NCI-H526 (cell line): ENCODE measurements at regions not wholly inside any gene's neighbourhood (a gene's known extent, or its start where the extent isn't known, plus 50 kb on each side); places are given as distances from the start of the nearest gene placed in this dataset.

Experiments used
- DNase-seq, 2 experiments: peaks; one replicate each; lab custom pipeline; 2025; lab: John Stamatoyannopoulos, UW

GRCh38 chr18:14905350-14905749, 157.4 kb downstream of the ANKRD30B start:
- no peak for DNase-seq

DNA sequence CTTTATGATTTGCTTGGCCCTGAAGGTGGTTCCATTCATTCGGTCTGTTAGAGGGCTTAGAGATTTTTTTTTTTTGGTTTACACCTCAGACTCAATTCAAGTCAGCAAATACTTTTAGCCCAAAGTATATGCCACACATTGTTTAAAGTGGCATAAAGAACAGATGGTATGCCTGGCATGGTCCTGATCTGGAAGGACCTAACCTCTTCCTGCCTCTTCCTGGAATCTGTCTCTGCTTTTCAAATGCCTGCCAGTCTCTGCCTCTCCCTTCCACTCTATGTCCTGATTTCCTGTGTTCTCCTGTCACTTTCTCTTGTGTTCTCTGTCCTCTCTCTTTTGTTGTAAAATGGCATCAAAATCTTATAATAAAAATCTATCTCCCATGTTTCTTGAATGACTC, 158.0 kb downstream of the ANKRD30B start:
- no peak for DNase-seq

DNA sequence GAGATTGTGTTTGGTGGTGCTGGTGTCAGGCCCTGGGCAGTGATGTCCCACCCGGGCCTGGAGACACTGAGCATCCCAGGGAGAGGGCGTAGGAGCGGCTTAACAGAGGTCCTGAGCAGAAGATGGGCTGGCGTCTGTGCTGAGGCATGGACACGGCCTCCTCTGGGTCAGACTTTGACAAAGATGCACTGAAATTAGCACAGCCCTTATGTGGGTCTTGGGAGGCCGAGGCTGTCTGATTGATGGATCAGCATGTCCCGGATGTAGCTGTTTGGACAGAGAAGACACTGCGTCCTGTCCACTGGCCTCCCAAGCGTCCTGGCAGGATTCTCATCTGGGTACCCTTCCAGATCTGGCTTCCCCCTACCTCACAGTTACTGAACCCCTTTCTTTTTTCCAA, 159.4 kb downstream of the ANKRD30B start:
- no peak for DNase-seq

GRCh38 chr18:14908541-14908940, 160.6 kb downstream of the ANKRD30B start:
- no peak for DNase-seq

GRCh38 chr18:14912967-14913366, 165.0 kb downstream of the ANKRD30B start:
- DNase-seq = no peak

- no peak for DNase-seq
Observed at GRCh38 chr18:14914121-14914520, 166.1 kb downstream of the ANKRD30B start.

DNA sequence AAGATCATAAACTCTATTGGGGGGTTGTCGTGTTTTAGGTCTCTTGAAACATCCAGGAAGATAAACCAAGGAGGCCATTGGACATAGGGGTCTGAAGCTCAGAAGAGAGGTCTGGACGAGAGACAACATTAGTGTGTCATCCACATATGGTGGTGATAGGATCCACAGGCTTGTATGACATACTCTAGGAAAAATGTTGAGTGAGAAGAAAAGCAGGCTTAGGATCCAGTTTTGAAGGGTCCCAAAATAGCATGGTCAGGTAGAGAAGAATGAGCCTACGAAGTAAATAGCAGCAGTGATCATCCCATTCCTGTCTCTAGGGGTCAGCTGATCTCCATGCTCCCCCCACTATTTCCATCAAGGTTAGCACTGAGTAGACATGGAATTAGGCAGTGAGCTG, 166.8 kb downstream of the ANKRD30B start:
- no peak for DNase-seq

DNA sequence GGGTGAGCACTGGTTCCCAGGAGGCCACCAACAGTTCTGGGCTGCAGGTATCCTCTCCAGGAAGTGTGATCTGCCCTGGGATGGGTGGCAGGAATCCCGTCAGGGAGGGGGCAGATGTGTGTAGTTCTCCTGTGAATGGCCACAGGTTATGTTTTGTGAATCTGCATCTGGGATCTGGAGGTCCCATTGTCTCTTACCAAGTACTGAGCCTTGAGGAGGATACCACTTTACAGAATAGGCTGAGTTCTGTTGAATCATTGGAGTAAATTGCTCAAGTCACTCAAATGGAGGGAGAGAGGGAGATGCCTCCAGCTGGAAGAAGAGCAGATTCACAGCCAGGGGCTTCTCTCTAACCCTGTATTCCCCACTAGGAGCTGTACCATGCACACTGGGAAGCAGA, 168.2 kb downstream of the ANKRD30B start:
- no peak for DNase-seq

DNA sequence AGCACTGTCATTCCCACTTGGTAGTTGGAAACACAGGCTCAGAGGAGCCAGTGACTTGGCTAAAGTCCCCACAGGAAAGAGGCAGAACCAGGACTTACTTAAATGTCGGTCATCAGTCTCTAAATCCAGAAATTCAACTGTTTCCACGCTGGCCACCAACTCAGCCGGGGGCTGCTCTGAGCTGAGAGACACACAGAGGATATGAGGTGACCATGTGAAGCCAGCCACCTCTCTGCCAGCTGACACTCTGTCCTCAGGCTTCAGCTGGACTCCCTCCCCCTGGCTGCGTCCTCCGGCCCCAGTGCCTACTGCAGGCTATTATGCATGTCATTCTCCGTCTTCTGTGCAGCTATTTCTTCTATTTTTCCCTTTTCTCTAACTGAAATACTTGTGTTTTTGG, 168.9 kb downstream of the ANKRD30B start:
- no peak for DNase-seq

DNA sequence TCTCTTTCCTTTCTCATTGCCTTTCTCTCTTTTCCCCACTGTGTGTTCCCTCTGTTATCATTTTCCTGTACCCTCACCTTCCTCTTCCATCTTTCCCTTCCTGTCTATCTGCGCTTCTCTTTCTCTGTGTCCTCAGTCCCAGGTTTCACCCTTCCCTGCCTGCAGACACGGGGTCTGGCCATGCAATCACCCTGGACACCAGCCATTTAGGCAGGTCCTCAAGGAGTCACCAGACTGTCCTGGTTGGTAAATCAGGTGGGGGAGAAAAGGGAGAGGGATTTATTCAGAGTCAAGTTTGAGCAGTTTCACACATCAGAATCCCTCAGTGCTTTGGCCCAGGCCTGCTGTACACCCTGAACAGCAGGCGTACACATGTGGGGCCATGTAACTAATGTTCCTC, 169.3 kb downstream of the ANKRD30B start:
- DNase-seq = no peak

GRCh38 chr18:14919666-14920065, 171.7 kb downstream of the ANKRD30B start:
- DNase-seq = peak in 1 of 2 experiments; percentile 9

- peak in 1 of 2 experiments; percentile 17 for DNase-seq
Observed at GRCh38 chr18:14921031-14921430, 173.1 kb downstream of the ANKRD30B start.

GRCh38 chr18:14921547-14921946, 173.6 kb downstream of the ANKRD30B start:
- no peak for DNase-seq

GRCh38 chr18:14922031-14922430, 174.1 kb downstream of the ANKRD30B start:
- DNase-seq = no peak

DNA sequence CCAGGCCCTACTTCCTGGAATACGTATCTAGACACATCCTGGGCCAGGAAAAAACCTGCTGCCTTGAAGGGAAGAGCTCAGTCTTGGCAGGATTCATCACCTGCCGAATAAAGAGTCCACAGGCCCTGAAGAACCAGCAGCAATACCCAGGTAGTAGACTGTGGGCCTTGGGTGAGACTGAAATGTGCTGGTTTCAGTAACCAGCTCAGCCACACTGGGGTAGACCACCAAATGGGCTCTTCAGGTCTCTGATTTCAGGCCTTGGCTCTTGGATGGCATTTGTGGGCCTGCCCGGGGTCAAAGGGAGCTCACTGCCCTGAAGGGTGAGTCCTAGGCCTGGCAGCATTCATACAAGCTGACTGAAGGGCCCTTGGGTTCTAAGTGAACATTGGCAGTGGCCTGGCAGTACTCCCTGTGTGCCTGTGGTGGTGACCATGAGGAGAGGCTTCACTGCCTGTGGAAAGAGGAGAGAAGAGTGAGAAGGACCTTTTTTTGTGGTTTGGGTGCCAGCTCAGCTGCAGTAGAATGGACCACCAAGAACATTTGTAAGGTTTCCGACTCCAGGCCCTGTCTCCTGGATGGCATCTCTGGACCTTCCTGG, 175.1 kb downstream of the ANKRD30B start:
- DNase-seq = no peak

DNA sequence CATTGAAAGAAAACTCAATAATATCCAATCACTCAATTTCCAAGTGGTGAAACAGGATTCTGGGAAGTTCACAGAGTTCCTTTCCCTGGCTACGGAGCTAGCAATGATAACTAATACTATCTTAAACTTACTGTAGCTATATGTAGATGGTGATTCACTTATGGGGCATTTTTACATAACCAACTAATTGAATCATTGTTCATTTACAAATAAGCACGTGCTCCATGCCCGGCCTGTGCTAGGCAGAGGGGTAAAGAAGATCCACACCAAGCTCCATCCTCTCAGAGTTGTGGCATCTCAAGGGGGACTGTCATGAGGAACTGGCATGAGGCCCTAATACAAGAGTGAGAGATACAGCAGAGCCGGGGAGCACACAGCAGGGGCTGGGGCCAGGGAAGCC, 176.3 kb downstream of the ANKRD30B start:
- no peak for DNase-seq

DNA sequence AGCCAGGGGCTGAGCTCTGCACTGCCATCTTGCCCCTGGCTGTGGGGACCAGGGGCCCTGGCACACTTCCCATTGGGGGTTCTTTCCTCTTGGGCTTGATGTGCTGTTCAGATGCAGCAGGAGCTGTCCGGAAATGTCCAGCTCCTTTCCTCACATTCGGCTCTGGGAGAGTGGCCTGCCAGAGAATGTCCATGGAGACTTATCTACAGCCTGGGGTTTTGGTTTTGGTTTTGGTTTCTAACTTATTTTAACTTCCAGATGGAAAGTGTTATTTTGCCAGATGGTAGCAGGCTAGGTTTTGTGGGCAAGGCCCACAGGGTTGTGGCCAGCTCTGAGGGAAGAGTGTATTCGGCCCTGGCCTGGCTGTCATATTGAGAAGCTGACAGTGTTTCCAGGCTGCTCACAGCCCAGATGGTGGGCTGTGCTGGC, 177.3 kb downstream of the ANKRD30B start:
- no peak for DNase-seq

- DNase-seq = no peak
Observed at GRCh38 chr18:14927701-14928100, 179.7 kb downstream of the ANKRD30B start.

- no peak for DNase-seq
Observed at GRCh38 chr18:14928396-14928795, 180.4 kb downstream of the ANKRD30B start.

DNA sequence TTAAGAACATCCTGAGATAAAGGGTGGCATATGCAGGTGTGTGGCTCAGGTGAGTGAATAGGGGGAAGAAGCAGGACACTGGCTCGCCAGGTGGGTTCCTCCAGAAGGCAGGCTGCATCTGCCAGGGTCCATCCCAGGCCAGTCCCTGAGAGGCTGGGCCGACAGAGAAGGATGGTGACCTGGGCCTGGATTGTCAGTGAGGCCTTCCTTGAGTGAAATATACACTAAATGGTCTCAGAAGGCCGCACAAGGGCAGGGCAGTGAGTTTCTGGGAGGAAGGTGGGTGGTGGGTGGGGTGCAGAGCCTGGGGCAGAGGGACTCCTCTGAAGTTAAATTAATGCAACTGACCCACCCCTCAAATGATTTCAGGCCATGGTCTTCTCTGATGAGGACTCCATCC, 182.1 kb downstream of the ANKRD30B start:
- no peak for DNase-seq

GRCh38 chr18:14930576-14930975, 182.6 kb downstream of the ANKRD30B start:
- no peak for DNase-seq

DNA sequence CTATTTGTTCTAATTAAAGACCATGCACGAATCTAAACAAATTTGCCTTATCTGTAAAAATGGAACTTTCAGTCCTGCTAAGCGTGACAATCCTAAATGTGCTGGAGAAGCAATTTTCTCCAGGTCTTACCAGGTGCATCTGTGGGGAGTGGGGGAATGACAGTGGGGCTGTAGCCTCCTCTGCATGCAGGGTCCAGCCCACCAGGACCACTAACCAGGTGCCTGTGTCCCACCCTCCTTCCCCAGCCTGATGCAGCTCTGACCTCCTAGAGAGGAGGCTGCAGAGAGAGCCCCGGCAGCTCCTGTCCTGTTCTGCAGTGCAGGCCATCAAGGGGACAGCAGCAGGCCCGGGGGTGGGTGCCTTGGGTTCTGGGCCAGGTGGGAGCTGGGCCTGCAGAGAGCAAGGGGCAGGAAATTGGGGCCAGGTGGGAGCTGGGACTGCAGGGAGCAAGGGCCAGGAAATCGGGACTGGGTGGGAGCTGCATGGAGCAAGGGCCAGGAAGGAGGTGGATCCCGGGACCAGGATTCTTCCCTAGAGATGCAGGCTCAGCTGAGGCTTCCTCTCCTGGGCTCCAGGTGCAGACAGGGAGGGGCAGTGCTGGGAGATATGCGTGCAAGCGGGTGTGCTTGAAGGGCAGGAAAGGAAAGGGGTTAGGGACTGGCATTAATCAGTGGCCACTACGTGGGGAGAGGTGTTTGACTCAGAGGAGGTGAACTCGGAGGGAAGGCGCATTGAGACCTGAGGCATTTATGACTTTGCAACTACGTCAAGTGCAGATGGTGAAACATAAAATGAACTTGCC, 185.3 kb downstream of the ANKRD30B start:
- DNase-seq = no peak

- no peak for DNase-seq
Observed at GRCh38 chr18:14933964-14934363, 186.0 kb downstream of the ANKRD30B start.

DNA sequence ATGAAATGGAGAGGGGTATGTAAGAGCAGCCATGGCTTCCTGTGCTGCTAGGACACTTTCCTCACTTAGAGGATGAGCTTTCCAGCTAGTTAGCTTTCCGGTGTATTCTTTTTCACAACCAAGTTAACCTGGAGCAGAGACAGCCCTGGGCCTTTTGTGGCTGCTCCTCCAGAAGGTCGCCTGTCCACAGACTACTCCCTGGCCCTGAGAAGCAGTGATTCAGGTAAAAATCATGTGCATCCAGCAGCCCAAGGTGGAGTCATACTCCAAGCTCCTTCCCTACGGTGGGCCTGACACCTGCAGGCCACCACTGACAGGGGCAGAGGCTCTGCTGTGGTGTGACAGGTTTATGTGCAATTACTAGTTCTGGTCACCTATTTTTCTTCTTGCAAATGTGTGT, 187.2 kb downstream of the ANKRD30B start:
- DNase-seq = no peak
